ENCODE measurements at regions not wholly inside any gene's neighbourhood (a gene's known extent, or its start where the extent isn't known, plus 50 kb on each side); places are given as distances from the start of the nearest gene placed in this dataset.
A peak's percentile ranks its signal among the peaks of the same experiment; 100 is the strongest.

DNA sequence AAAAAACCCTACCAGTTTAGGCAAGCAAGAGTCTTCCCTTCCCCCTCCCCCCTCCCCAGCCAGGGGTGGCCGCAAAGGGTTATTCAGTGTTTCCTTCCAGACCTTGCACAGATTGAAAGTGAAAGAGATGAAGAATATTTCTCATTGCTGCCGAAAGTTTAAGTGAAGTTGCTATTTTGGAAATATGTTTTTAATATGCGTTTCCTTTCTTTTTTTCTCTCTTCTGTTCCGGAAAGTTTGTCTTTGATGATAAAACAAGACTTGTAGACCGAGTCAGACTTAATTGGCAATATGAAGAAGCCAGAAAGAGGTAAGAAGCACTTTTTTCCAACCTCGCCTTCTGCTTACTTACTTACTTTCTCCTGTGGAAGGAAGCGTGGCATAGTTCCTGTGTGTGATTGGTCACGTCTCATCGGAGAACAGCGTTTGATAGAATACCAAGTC is 58.5 kb upstream of the CLCN4 start:
- Mint-ChIP-seq H3K4me1 (peaks cover 13 to 58% (median 51%) of the 10 kb centered on the region in 7 donors), H3K9me3 (peaks cover 0 to 2% (median 0%) of the 10 kb centered on the region in 11 donors), H3K36me3 (peaks cover 0 to 37% (median 7%) of the 10 kb centered on the region in 5 donors), H3K27ac (peak overlapping the region; percentile 86 to 98 (median 92)), H3K4me3 (peak overlapping the region; percentile 83 to 94 (median 88)), H3K27me3 (no peaks in the 10 kb centered on the region)
- H3K9me3 ChIP-seq (ENCODE audit: control insufficient read depth in 2 of 3, low read length in 3 of 3): no peaks in the 10 kb centered on the region
- intact Hi-C loops (cut with micrococcal nuclease): loop anchor here (1.0 to 2.0 kb wide), 8 partner anchors 9 to 641 kb away; no protein-coding TSS in a partner anchor
- peak overlapping the region; percentile 73 for H3K27ac ChIP-seq (ENCODE audit: low read depth, low read length)
- H3K36me3 ChIP-seq (ENCODE audit: control insufficient read depth in 2 of 3, insufficient read depth in 3 of 3, low read length in 3 of 3): peaks cover 0 to 6% (median 0%) of the 10 kb centered on the region in 3 experiments
- H3K4me1 ChIP-seq (ENCODE audit: control insufficient read depth in 2 of 2, insufficient read depth in 2 of 2, low read length in 2 of 2): peaks cover 5 to 9% of the 10 kb centered on the region in 2 donors
- peak overlapping the region; percentile 72 for H3K4me3 ChIP-seq (ENCODE audit: low read length)
- ATAC-seq: peak; percentile 87
- DNase-seq: peak in 8 of 9 donors; percentile 30 to 78 (median 64)
- no peaks in the 10 kb centered on the region for H3K27me3 ChIP-seq (ENCODE audit: control insufficient read depth in 2 of 2, insufficient read depth in 2 of 2, low read length in 2 of 2)
- ChIA-PET POLR2A (interaction anchor here (0.8 to 2.0 kb wide), 7 partner anchors 9 to 84 kb away, joined by 3 to 32 read pairs (median 7); no protein-coding TSS in a partner anchor), CTCF (interaction anchor here (0.6 to 4.4 kb wide), 6 partner anchors 10 to 125 kb away, joined by 3 to 18 read pairs (median 4); no protein-coding TSS in a partner anchor)

DNA sequence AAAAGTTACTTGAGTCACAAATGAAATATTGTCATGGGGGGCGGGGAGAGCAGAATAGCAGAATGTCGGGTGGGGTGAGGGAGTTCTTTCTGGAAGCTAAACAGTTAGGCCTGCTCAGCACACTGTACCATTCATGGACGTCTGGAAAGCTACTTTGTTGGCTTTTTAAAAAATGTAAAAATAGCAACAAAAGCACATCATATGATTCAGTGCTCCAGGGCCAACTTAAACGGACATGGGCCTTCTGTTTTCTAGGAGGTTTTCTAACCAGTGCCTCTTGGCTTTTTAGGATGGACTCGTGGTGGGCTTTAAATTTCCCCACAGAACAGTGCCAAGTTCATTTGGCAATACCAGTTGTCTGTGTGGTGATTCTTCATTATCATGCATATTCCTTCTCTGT is 57.4 kb upstream of the CLCN4 start:
- ChIA-PET CTCF (interaction anchor here (1.3 to 4.4 kb wide), 3 partner anchors 11 to 24 kb away, joined by 4 to 18 read pairs (median 7); no protein-coding TSS in a partner anchor), POLR2A (interaction anchor here (1.0 to 2.0 kb wide), 7 partner anchors 11 to 85 kb away, joined by 3 to 32 read pairs (median 4); no protein-coding TSS in a partner anchor)
- Mint-ChIP-seq H3K4me3 (peak overlapping the region; percentile 83 to 94 (median 88)), H3K9me3 (peaks cover 0 to 2% (median 0%) of the 10 kb centered on the region in 11 donors), H3K36me3 (peaks cover 0 to 40% (median 13%) of the 10 kb centered on the region in 5 donors), H3K27me3 (no peaks in the 10 kb centered on the region), H3K27ac (peak overlapping the region in 7 of 9 donors; percentile 90 to 98 (median 93)), H3K4me1 (peaks cover 13 to 58% (median 51%) of the 10 kb centered on the region in 7 donors)
- Histone ChIP-seq H3K4me3 (ENCODE audit: low read length) (peak overlapping the region; percentile 72), H3K36me3 (ENCODE audit: control insufficient read depth in 2 of 3, insufficient read depth in 3 of 3, low read length in 3 of 3) (peaks cover 0 to 11% (median 0%) of the 10 kb centered on the region in 3 experiments), H3K9me3 (ENCODE audit: control insufficient read depth in 2 of 3, low read length in 3 of 3) (no peaks in the 10 kb centered on the region), H3K27me3 (ENCODE audit: control insufficient read depth in 2 of 2, insufficient read depth in 2 of 2, low read length in 2 of 2) (no peaks in the 10 kb centered on the region), H3K27ac (ENCODE audit: low read depth, low read length) (peak overlapping the region; percentile 73), H3K4me1 (ENCODE audit: control insufficient read depth in 2 of 2, insufficient read depth in 2 of 2, low read length in 2 of 2) (peaks cover 5 to 9% of the 10 kb centered on the region in 2 donors)
- intact Hi-C loops (cut with micrococcal nuclease): loop anchor here in 1 of 2 donors (2.0 kb wide), 1 partner anchor 643 kb away; no protein-coding TSS in a partner anchor
- DNase-seq (no peak), ATAC-seq (no peak)

DNA sequence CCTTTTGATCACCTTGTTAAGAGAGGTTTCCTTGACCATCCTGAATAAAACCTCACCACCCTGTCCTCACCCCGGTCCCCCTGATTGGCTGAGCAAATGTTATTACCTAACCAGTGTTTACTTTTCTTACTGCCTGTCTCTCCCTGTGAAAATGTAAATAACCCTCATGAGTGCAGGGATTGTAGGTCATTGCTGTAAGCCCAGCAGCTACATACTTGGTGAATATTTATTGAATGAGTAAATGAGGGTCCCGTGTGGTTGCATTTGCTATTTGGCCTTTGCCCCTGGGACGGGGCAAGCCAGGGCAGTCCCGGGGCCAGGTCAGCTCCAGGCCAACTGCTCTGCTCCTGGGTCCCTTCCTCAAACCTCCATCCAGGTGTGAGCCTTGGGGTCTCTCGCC is 55.5 kb upstream of the CLCN4 start:
- no peaks in the 10 kb centered on the region for H3K27me3 ChIP-seq (ENCODE audit: control insufficient read depth in 2 of 2, insufficient read depth in 2 of 2, low read length in 2 of 2)
- ChIA-PET POLR2A (interaction anchor here (1.4 kb wide), 1 partner anchor 9 kb away, joined by 7 read pairs; no protein-coding TSS in a partner anchor), CTCF (interaction anchor here (1.5 kb wide), 1 partner anchor 17 kb away, joined by 3 read pairs; no protein-coding TSS in a partner anchor)
- Mint-ChIP-seq H3K27me3 (no peaks in the 10 kb centered on the region), H3K27ac (peak overlapping the region in 3 of 9 donors; percentile 36 to 55 (median 42)), H3K4me1 (peaks cover 15 to 58% (median 48%) of the 10 kb centered on the region in 7 donors), H3K4me3 (peak overlapping the region in 2 of 10 donors; percentile 9 to 25), H3K9me3 (peaks cover 0 to 2% (median 0%) of the 10 kb centered on the region in 11 donors), H3K36me3 (peaks cover 0 to 40% (median 13%) of the 10 kb centered on the region in 5 donors)
- DNase-seq: no peak
- intact Hi-C loops (cut with micrococcal nuclease): no loop called here
- ATAC-seq: no peak
- H3K36me3 ChIP-seq (ENCODE audit: control insufficient read depth in 2 of 3, insufficient read depth in 3 of 3, low read length in 3 of 3): peaks cover 0 to 11% (median 0%) of the 10 kb centered on the region in 3 experiments
- H3K9me3 ChIP-seq (ENCODE audit: control insufficient read depth in 2 of 3, low read length in 3 of 3): no peaks in the 10 kb centered on the region
- H3K27ac ChIP-seq (ENCODE audit: low read depth, low read length): no peak overlapping the region
- H3K4me3 ChIP-seq (ENCODE audit: low read length): no peak overlapping the region
- H3K4me1 ChIP-seq (ENCODE audit: control insufficient read depth in 2 of 2, insufficient read depth in 2 of 2, low read length in 2 of 2): peaks cover 6 to 9% of the 10 kb centered on the region in 2 donors

GRCh38 chrX:10102046-10102704 is 54.6 kb upstream of the CLCN4 start:
- H3K27me3 Mint-ChIP-seq: no peaks in the 10 kb centered on the region
- no peaks in the 10 kb centered on the region for H3K27me3 ChIP-seq (ENCODE audit: control insufficient read depth in 2 of 2, insufficient read depth in 2 of 2, low read length in 2 of 2)
- no peak overlapping the region for H3K4me3 ChIP-seq (ENCODE audit: low read length)
- CTCF ChIA-PET: interaction anchor here (1.5 kb wide), 1 partner anchor 16 kb away, joined by 3 read pairs; no protein-coding TSS in a partner anchor
- H3K27ac Mint-ChIP-seq: peak overlapping the region in 4 of 9 donors; percentile 32 to 55 (median 42)
- H3K9me3 ChIP-seq (ENCODE audit: control insufficient read depth in 2 of 3, low read length in 3 of 3): no peaks in the 10 kb centered on the region
- H3K4me3 Mint-ChIP-seq: no peak overlapping the region
- H3K36me3 Mint-ChIP-seq: peaks cover 0 to 36% (median 13%) of the 10 kb centered on the region in 5 donors
- DNase-seq: no peak
- no peak overlapping the region for H3K27ac ChIP-seq (ENCODE audit: low read depth, low read length)
- H3K4me1 Mint-ChIP-seq: peaks cover 12 to 61% (median 51%) of the 10 kb centered on the region in 7 donors
- POLR2A ChIA-PET: interaction anchor here (1.4 kb wide), 1 partner anchor 8 kb away, joined by 7 read pairs; no protein-coding TSS in a partner anchor
- H3K36me3 ChIP-seq (ENCODE audit: control insufficient read depth in 2 of 3, insufficient read depth in 3 of 3, low read length in 3 of 3): peaks cover 0 to 11% (median 0%) of the 10 kb centered on the region in 3 experiments
- H3K9me3 Mint-ChIP-seq: peaks cover 0 to 2% (median 0%) of the 10 kb centered on the region in 11 donors
- ATAC-seq: no peak
- H3K4me1 ChIP-seq (ENCODE audit: control insufficient read depth in 2 of 2, insufficient read depth in 2 of 2, low read length in 2 of 2): peaks cover 11 to 14% of the 10 kb centered on the region in 2 donors
- intact Hi-C loops (cut with micrococcal nuclease): no loop called here

GRCh38 chrX:10103023-10103422 is 53.8 kb upstream of the CLCN4 start:
- Histone ChIP-seq H3K4me3 (ENCODE audit: low read length) (no peak overlapping the region), H3K36me3 (ENCODE audit: control insufficient read depth in 2 of 3, insufficient read depth in 3 of 3, low read length in 3 of 3) (peaks cover 0 to 11% (median 0%) of the 10 kb centered on the region in 3 experiments), H3K4me1 (ENCODE audit: control insufficient read depth in 2 of 2, insufficient read depth in 2 of 2, low read length in 2 of 2) (peaks cover 19 to 20% of the 10 kb centered on the region in 2 donors), H3K9me3 (ENCODE audit: control insufficient read depth in 2 of 3, low read length in 3 of 3) (no peaks in the 10 kb centered on the region), H3K27ac (ENCODE audit: low read depth, low read length) (no peak overlapping the region), H3K27me3 (ENCODE audit: control insufficient read depth in 2 of 2, insufficient read depth in 2 of 2, low read length in 2 of 2) (no peaks in the 10 kb centered on the region)
- intact Hi-C loops (cut with micrococcal nuclease): no loop called here
- Mint-ChIP-seq H3K4me3 (no peak overlapping the region), H3K27me3 (no peaks in the 10 kb centered on the region), H3K36me3 (peaks cover 0 to 36% (median 13%) of the 10 kb centered on the region in 5 donors), H3K4me1 (peaks cover 12 to 63% (median 54%) of the 10 kb centered on the region in 7 donors), H3K9me3 (peaks cover 0 to 2% (median 0%) of the 10 kb centered on the region in 11 donors), H3K27ac (peak overlapping the region in 3 of 9 donors; percentile 12 to 52 (median 15))
- DNase-seq (no peak), ATAC-seq (no peak)
- ChIA-PET POLR2A (no interaction called here), CTCF (no interaction called here)

DNA sequence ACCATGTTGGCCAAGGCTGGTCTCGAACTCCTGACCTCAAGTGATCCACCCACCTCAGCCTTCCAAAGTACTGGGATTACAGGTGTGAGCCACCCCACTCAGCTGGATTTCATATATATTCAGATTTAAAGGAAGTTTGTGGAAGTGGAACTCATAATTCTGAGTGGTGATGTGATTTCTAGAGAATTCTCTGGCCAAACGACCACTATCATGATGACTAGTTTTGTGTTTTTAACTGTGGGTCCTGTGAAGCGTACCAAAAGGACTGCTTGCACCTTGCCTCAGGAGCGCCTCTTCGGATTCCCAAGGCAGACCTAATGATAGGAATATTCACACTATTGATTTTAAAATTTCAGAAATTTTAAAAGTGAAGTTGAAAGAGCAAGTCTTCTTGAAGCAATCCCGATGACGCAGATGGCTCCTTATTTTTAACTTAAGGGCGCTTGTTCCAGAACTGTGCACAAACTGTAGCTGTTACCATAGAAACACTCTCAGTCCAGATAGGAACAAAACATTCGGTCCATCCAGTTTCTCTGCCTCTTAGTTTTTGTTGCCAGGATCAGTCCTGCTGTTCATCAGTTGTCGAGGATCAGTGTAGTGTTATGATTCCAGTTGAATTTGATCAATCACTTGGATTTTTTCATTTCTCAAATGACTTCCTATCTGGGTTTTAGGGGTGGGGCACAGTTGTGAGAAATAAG is 51.7 kb upstream of the CLCN4 start:
- Histone ChIP-seq H3K36me3 (ENCODE audit: control insufficient read depth in 2 of 3, insufficient read depth in 3 of 3, low read length in 3 of 3) (peaks cover 0 to 11% (median 0%) of the 10 kb centered on the region in 3 experiments), H3K9me3 (ENCODE audit: control insufficient read depth in 2 of 3, low read length in 3 of 3) (no peaks in the 10 kb centered on the region), H3K27me3 (ENCODE audit: control insufficient read depth in 2 of 2, insufficient read depth in 2 of 2, low read length in 2 of 2) (no peaks in the 10 kb centered on the region), H3K4me3 (ENCODE audit: low read length) (no peak overlapping the region), H3K4me1 (ENCODE audit: control insufficient read depth in 2 of 2, insufficient read depth in 2 of 2, low read length in 2 of 2) (peaks cover 36 to 39% of the 10 kb centered on the region in 2 donors), H3K27ac (ENCODE audit: low read depth, low read length) (peak overlapping the region; percentile 20)
- CTCF ChIA-PET: no interaction called here
- peak overlapping the region; percentile 49 to 100 (median 85) for H3K27ac Mint-ChIP-seq
- no peak for DNase-seq
- ATAC-seq: no peak
- peak overlapping the region in 3 of 10 donors; percentile 4 to 19 (median 9) for H3K4me3 Mint-ChIP-seq
- peaks cover 0 to 34% (median 13%) of the 10 kb centered on the region in 5 donors for H3K36me3 Mint-ChIP-seq
- POLR2A ChIA-PET: interaction anchor here (2.1 to 4.4 kb wide), 2 partner anchors 9 to 21 kb away, joined by 15 to 26 read pairs; no protein-coding TSS in a partner anchor
- intact Hi-C loops (cut with micrococcal nuclease): loop anchor here in 1 of 2 donors (5.0 kb wide), 1 partner anchor 1652 kb away; the partner anchor contains the start of gene MSL3
- no peaks in the 10 kb centered on the region for H3K9me3 Mint-ChIP-seq
- no peaks in the 10 kb centered on the region for H3K27me3 Mint-ChIP-seq
- peaks cover 13 to 70% (median 51%) of the 10 kb centered on the region in 7 donors for H3K4me1 Mint-ChIP-seq

Measured in naive thymus-derived CD4-positive, alpha-beta T cell (primary cell).